ENCODE measurements at regions not wholly inside any gene's neighbourhood (a gene's known extent, or its start where the extent isn't known, plus 50 kb on each side); places are given as distances from the start of the nearest gene placed in this dataset.

DNA sequence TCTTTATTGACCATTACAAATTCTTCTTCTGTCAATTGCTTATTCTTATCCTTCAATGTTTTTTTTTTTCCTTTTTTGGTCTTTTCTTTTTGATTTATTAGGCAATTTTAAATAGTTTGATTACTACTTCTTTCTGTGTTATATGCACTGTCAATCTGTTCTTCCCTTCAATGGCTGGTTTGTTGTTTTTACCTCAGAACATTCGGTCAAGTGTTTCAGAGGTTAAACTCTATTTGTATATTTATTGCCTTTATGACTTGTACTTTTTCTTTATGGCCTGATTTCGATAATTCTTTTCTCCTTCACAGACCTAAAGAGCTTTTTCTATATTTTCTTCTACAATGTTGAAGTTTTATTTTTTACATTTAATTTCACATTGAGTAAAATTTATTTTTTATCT, 171.5 kb upstream of the AKR1E2 start:
- DNase-seq (ENCODE audit: low read depth) = no peak
- TF ChIP-seq, protein P1, sequence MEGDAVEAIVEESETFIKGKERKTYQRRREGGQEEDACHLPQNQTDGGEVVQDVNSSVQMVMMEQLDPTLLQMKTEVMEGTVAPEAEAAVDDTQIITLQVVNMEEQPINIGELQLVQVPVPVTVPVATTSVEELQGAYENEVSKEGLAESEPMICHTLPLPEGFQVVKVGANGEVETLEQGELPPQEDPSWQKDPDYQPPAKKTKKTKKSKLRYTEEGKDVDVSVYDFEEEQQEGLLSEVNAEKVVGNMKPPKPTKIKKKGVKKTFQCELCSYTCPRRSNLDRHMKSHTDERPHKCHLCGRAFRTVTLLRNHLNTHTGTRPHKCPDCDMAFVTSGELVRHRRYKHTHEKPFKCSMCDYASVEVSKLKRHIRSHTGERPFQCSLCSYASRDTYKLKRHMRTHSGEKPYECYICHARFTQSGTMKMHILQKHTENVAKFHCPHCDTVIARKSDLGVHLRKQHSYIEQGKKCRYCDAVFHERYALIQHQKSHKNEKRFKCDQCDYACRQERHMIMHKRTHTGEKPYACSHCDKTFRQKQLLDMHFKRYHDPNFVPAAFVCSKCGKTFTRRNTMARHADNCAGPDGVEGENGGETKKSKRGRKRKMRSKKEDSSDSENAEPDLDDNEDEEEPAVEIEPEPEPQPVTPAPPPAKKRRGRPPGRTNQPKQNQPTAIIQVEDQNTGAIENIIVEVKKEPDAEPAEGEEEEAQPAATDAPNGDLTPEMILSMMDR (IDR thresholded peaks at IDR 0.05; ENCODE audit: insufficient read depth, low read length, severe bottlenecking) = no peak
- Histone ChIP-seq H3K27me3 (ENCODE audit: control insufficient read depth, insufficient read depth, low read length) (no peaks in the 10 kb centered on the region), H3K36me3 (ENCODE audit: control insufficient read depth, insufficient read depth, low read length) (no peaks in the 10 kb centered on the region), H3K4me3 (ENCODE audit: low read depth, low read length) (no peak overlapping the region)
- FAIRE-seq = no peak

DNA sequence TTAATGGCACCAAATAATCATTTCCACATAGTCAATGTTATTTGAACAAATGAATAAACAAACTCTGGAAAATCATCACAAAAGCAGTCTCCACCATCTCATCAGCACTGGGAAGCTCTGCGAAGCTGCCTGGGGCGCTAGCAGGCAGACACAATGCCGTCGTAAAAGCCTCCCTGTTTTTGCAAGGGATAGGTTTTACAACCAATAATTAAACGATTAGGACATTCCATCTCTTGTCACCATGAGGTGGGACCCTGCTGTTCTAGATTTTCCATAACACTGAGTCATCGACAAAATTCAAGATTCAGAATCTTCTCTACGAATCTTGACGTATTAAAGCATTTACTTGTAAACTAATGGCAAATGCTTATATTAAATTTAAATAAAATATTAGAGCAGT, 172.8 kb upstream of the AKR1E2 start:
- no peak overlapping the region for H3K4me3 ChIP-seq (ENCODE audit: low read depth, low read length)
- H3K36me3 ChIP-seq (ENCODE audit: control insufficient read depth, insufficient read depth, low read length) = no peaks in the 10 kb centered on the region
- TF ChIP-seq, protein P1 (IDR thresholded peaks at IDR 0.05; ENCODE audit: insufficient read depth, low read length, severe bottlenecking) = no peak
- H3K27me3 ChIP-seq (ENCODE audit: control insufficient read depth, insufficient read depth, low read length) = no peaks in the 10 kb centered on the region
- no peak for DNase-seq (ENCODE audit: low read depth)
- FAIRE-seq = no peak

DNA sequence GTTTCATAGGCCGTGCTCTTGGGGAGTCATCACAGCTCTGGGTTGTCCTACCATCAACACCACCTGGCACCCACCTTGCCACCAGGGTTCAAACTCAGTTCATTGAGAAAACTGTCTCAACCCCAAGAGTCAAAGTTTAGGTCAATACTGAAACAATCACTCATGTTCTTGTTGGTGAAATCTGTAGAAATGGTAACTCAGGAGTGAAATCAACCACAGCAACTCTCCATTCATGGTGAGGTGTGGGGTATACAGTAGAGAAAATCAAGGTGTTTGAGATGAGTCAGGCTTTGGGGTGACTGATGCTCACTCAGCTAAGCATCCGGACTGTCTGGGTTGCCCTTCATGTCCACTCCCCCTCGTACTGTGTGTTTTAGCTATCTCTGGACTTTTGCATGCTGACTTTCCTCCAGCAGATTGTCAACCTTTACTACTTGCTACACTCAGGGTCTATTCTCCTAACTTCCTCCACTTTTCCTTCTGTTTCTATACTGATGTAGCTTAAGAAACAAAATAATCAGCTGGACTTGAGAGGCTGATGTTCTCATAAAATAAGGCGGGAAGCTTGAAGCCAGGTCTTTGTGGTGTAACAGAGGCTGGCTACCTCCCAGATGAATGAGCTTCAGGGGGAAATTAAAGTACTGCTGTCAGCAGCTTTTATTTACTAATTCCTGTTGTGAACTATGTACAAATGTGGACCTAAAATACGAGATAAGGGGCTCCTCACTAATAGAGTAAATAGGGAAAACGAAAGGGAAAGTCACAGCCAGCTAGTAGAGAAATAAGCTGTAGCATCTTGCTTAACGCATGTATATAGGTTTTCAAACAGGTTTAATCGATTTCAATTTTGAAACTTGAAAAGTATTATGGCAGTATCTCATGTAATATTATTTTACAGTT, 173.6 kb upstream of the AKR1E2 start:
- peak; percentile 28 for FAIRE-seq
- TF ChIP-seq, protein P1 (IDR thresholded peaks at IDR 0.05; ENCODE audit: insufficient read depth, low read length, severe bottlenecking) = no peak
- H3K4me3 ChIP-seq (ENCODE audit: low read depth, low read length) = no peak overlapping the region
- peak; percentile 72 for DNase-seq (ENCODE audit: low read depth)
- H3K36me3 ChIP-seq (ENCODE audit: control insufficient read depth, insufficient read depth, low read length) = no peaks in the 10 kb centered on the region
- H3K27me3 ChIP-seq (ENCODE audit: control insufficient read depth, insufficient read depth, low read length) = no peaks in the 10 kb centered on the region

DNA sequence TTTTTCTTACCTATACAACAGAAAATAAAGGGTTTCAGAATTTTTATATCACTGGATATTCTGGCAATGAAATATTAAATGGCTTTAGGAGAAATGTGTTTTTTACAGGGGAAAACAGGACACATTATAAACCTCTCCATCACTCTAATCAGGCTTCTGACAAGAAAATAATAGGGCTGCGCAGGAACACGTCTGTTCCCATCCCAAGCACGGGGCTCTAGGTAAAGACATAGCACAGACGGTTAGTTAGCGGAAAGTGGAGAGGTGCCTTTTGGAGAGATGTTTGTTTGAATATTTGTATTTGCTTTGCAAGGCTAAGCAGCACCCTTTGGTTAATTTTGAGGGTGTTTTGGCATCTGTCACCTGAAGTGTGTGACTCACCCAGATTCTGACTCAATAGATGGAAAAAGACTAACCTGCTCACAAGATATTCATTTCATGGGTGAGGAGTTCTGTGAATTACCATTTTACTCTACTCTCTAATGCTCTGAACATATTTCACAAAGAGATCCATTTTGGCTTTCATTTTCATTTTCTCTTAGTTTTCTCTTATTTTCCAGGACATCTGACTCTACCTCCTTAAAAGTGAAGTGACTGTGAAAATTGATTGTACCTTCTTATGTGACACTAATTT, 174.5 kb upstream of the AKR1E2 start:
- no peaks in the 10 kb centered on the region for H3K27me3 ChIP-seq (ENCODE audit: control insufficient read depth, insufficient read depth, low read length)
- no peak for FAIRE-seq

DNA sequence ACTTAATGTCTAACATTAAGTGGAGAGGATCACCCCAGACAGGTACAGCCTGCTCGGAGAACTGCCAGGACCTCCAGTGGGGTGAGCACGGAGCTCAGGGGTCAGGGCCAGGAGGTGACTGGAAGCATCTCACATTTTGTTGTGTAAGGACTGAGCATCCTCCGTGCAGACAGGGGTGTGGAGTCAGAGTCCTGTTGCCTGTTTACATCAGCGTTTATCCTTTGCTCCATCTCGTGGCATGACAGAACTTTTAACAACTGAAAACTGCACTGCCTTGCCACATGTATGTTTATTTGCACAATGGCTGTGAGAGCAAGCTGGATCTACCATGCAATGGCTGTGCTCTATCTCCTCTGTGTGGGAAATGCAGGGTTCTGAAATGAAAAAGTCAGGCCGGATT, 175.4 kb upstream of the AKR1E2 start:
- peak; percentile 68 for FAIRE-seq
- Histone ChIP-seq H3K36me3 (ENCODE audit: control insufficient read depth, insufficient read depth, low read length) (no peaks in the 10 kb centered on the region), H3K27me3 (ENCODE audit: control insufficient read depth, insufficient read depth, low read length) (no peaks in the 10 kb centered on the region), H3K4me3 (ENCODE audit: low read depth, low read length) (no peak overlapping the region)
- DNase-seq (ENCODE audit: low read depth) = peak; percentile 44
- TF ChIP-seq, protein P1 (IDR thresholded peaks at IDR 0.05; ENCODE audit: insufficient read depth, low read length, severe bottlenecking) = no peak

More for the DNA sequence above, 174.5 kb upstream of the AKR1E2 start:
- Histone ChIP-seq H3K4me3 (ENCODE audit: low read depth, low read length) (no peak overlapping the region), H3K36me3 (ENCODE audit: control insufficient read depth, insufficient read depth, low read length) (no peaks in the 10 kb centered on the region)
- peak; percentile 83 for DNase-seq (ENCODE audit: low read depth)
- TF ChIP-seq, protein P1 (IDR thresholded peaks at IDR 0.05; ENCODE audit: insufficient read depth, low read length, severe bottlenecking) = no peak

All from bronchial epithelial cell (primary cell).